IPS-11a (cell line): ENCODE measurements at regions not wholly inside any gene's neighbourhood (a gene's known extent, or its start where the extent isn't known, plus 50 kb on each side); places are given as distances from the start of the nearest gene placed in this dataset.

Source experiments
- H3K4me3 ChIP-seq: one replicate; pipeline ENCODE4 v1.5.1; 2013; ENCODE audit warnings: low read depth, low read length, control low read depth

DNA sequence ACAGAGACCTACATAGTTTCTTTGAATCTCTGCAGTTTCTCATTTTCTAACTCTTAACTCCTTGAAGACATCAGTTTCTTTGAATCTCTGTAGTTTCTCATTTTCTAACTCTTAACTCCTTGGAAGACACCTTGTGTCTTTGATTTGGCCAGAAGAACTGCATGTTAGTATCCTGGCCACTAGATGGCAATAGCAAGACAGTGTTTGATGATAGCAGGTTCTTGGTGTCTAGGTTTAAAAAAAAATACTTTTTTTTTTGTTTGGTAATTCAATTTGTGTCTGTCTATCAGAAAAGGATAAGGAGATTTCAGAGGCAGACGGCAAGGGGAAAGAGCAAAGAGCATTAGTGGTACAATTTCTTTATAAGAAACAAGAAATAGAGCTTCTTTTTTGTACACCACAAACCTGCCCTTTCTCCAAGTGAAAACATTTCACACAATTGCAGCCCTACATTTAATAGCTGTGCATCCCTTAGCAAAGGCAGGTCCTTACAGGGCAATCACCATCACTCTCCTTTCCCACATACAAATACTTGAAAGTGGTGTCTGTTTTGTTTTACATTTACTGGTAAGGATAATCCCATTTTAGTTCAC lies 1324.9 kb upstream of the CDH8 start:
- H3K4me3 ChIP-seq, result no peak overlapping the region

DNA sequence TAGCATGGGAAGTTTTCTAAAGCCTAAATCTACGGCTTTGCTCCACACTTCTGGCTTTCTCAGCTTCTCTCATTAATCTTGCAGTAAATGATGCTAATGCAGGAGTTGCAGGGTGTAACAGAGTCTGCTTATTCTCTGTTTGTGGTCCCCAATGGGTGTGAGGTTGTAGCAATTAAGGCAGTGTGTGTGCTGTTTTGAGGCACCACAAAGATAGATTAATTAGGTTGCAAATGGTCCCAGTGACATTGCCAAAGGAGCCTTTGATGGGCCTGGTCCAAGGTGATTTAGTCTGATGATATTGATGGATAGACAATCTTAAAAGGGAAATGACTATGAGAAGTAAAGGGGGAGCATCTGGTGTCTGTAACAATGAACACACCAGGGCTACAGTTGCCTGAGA lies 1313.7 kb upstream of the CDH8 start:
- no peak overlapping the region for H3K4me3 ChIP-seq

DNA sequence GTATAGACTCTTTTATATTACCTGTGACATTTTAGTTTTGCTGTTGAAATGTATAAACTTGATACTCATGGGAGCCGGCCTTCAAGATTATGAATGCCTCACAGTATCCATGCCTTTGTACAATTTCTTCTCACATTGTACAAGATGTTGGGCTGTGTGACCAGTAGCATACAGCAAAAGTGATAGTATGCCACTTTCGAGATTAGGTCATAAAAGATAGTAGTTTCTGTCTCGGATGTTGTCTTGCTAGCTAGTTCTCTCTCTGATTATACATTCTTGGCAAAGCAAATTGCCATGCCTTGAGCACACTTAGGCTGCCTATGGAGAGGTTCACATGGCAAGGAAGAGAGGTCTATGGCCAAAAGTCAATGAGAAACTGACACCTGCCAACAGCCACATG lies 1309.8 kb upstream of the CDH8 start:
- no peak overlapping the region for H3K4me3 ChIP-seq

DNA sequence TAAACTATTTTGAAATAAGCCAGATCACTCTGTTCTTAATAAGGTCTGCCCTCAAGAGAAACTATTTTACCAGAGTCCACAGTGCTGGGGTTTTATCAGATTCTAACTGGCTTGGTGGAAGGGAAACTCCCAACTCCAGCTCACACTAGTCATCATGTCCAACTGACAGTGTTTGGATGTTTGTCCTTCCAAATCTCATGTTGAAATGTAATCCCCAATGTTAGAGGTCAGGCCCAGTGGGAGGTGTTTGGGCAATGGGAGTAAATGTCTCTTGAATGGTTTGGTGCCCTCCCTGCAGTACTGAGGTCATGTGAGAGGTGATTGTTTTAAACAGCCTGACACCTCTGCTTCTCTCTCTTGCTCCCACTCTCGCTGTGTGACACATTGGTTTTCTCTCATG lies 1301.0 kb upstream of the CDH8 start:
- H3K4me3 ChIP-seq, result no peak overlapping the region

DNA sequence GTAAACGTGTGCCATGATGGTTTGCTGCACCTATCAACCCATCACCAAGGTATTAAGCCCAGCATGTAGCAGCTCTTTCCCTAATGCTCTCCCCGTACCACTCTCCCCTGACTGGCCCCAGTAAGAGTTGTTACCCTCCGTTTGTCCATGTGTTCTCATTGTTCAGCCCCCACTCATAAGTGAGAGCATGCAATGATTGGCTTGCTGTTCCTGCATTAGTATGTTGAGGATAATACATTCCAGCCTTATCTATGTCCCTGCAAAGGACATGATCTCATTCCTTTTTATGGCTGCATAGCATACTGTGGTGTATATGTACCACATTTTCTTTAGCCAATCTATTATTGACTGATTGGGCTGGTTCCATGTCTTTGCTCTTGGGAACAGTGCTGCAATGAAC lies 1294.9 kb upstream of the CDH8 start:
- no peak overlapping the region for H3K4me3 ChIP-seq

DNA sequence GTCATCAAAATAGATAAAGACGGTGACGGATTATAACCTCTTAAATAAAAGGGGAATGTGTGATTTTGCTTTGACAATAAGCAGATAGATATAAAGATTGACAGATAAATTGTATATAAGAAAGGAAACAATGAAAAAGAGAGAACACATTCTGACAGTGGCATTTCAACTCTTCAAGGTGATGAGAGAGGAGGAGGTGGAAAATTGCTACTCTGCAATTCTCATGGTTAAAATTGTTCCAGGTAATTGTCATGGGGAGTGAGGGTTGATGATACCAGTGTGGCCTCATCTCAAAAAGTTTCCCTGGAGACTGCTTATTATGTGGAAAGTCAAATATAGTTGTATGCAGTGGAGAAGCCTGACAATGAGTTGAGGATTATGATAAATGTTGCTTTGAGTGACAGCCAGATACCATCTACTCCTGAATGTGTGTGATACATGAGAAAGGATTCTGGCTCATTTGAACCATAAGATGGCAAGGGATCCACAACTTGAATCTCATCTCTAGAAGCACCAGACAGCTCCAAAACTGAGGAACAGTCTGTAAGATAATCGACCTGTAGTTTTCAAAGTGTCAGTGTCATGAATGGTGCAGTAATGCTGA lies 1290.6 kb upstream of the CDH8 start:
- H3K4me3 ChIP-seq, result no peak overlapping the region

DNA sequence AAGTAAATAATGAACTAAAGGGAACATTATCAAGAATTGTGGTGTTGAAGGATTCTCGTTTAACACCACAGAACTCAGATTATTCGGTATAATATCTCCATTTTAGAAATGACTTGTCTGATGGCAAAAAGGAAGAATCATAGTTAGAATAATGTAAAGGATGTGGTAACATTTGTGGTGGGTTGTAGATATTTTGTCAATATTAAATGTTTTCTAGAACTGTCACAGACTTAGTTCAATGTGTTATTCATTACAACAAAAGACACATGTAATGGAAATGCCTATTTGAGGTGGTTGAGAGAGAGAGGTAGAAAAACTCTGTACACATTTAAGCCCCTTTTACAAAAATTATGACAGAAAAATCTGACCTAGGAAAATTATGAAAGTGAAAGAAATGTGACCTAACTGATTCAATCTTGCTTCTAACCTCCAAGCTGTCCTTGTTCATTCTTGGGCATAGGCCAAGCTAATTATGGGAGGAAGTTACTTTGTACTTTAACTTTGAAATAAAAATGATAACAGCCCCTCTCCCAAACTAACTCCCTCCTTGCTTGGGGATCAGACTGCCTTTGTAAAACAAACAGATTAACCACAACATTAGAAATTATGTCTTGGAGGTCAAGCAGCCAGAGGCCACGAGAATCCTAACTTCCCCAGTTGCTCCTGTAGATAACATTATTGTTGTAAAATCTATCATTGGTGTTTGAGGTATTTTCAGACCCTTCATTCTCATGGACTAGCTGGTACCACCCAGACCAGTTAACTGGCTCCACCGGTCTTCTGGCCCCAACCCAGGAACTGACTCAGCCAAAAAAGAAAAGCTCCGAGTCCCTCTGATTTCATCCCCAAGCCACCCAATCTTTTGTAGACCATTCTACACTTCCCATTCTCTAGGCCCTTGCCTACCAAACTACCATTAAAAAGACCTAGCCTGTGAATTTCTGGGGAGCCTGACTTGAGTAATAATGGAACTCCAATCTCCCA lies 1287.8 kb upstream of the CDH8 start:
- no peak overlapping the region for H3K4me3 ChIP-seq

DNA sequence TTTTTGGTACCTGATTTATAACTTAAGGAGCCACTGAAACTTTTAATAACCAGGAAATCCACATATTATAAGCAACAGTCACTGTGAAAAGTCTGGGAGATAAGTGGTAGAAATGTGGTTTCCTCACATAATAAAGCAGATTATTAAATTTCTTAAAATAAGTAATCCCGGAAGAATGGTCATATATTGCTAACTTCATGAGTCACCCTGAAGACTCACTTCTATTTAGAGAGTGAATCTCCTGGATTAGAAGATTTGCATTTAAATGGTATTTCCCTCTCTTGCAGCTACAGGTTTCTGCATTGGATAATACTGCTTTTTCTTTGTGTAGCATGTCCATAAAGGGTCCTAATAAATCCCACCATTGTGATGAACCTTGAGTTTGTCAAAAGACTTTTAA lies 1286.8 kb upstream of the CDH8 start:
- no peak overlapping the region for H3K4me3 ChIP-seq

DNA sequence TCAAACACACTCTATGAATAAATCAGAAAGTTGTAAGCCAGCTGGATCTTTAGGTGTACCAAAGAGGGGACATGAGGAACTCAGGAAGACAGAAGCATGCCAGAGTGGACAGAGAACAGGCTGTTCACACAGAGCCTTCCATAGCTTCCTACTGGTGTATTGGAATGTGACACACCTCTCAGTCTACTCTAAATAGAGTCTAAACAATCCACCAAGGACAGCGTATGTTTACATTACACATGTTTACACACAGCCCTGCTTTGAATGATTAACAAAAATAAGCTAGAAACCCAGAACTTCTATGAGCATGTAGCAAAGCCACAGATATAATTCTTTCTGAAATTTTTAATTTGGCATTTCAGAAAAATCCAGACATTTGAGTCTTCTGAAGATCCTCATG lies 1279.0 kb upstream of the CDH8 start:
- no peak overlapping the region for H3K4me3 ChIP-seq

DNA sequence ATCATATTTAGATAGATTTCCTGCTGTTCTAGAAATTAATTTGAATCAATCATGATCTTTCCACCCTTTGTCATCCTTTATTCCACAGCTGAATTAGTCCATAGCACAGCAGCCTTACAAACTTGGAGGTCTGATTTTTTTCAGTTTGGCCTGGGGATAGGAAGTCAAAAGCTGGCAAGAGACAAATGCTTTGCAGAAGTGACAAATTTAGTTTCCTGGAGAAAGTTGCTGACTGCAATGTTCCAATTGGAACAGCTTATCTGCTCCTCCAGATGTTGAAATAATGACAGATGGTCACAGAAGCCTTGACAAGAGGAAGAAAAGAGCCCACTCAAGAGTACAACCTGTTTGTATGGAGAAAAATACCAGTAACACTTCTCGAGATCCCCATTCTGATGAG lies 1276.1 kb upstream of the CDH8 start:
- H3K4me3 ChIP-seq, result no peak overlapping the region

DNA sequence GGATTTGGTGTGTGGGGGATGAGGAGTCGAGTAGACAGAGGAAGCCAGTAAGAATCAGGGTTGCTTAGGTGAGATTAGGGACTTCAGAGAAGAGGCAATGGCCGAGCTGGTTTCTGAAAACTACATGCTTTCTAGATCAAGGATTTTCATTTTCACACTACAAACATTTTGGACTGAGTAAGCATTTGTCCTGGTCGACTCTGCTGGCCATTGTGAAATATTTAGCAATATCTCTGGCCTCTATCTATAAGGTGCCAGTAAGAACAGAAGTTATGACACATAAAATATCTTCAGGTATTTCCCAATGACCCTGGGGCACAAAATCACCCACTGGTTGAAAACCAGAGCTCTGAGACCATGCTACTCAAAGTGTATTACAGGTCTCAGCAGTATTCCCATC lies 1275.1 kb upstream of the CDH8 start:
- no peak overlapping the region for H3K4me3 ChIP-seq

DNA sequence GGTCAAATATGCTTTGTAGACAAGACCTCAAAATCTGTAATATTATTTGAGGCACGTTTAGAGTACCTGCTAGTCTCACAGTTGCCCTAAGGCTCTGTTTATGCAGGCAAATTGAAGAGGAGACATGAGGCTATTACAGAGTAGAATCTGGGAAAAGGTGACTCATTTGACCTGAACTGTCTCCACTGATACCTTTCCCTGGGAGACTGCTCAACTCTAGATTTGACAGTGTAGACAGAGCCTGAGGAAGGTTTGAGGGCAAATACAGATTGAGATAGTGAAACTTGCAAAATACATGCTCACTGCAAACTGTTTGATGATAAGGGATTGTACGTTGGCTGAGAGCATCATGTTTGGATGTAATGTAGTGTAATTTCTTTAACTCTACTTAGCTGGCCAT lies 1266.6 kb upstream of the CDH8 start:
- no peak overlapping the region for H3K4me3 ChIP-seq

DNA sequence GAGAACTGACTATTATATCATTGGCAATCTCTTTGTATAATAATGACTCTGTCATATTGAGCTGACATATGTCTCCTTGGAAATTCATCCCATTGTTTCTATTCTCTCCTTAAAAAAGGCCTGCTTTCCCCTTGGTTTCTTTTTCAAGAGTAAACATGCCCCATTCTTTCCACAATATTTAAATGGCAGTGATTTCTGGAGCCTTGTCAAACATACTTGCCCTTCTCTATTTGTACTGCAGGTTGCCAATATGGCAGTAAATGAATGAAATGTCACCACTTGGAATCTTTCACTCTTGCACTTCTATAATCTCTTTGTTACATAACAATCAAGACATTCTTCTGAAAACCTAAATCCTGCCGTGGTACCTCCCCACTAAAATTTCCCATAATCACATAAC lies 1265.1 kb upstream of the CDH8 start:
- no peak overlapping the region for H3K4me3 ChIP-seq

DNA sequence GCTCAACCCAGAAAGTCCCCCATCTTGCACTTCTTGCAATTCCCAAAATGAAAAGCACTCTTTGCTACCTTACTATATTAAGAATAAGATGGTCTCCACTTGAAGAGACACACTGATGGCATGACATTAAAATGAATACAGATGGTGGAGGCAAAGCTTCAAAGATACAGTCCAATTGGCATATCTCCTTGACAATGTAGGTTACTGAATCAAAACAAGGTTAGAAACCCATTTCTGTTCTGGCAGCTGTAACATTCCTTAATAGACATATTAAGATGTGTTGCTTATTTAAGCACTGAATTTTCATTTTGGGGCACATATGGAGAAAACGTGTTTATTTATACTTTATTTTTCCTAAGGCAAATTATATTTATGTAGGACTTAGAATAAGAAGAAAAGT lies 1262.8 kb upstream of the CDH8 start:
- no peak overlapping the region for H3K4me3 ChIP-seq

DNA sequence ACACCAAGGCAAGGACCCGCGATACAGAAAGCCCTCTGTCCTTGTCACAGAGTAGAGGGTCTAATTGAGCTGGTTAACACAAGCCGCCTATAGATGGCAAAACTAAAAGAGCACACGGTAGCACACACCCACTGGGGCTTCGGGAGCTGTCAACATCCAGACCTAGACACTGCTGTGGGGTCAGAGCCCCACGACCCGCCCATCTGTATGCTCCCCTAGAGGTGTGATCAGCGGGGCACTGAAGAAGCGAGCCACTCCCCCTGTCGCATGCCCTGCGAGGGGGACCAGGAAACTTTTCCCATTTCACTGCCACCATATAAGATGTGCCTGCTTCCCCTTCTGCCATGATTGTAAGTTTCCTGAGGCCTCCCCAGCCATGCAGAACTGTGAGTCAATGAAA lies 1255.8 kb upstream of the CDH8 start:
- no peak overlapping the region for H3K4me3 ChIP-seq

DNA sequence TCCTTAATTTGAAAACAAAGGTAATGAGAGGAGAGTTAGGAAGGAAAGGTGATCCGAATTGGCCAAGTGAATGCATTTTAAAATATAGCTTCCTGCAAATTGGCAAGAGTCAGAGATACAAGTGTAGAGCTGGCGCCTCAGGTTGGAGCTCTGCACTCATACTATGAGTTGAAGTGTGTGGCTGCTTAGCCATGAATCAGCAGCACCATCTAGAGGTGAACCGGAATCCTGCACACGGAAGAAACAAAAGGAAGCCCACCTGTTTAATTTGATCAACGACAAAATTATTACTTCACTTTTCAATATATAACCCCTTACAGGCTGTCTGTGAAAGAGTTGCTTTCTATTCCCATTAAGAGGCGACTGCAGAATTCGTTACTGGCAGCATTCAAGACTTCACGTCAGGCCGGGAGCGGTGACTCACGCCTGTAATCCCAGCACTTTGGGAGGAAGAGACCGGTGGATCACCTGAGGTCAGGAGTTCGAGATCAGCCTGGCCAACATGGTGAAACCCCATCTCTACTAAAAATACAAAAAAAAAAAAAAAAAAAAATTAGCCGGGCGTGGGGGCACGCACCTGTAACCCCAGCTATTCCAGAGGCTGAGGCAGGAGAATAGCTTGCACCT lies 1253.7 kb upstream of the CDH8 start:
- no peak overlapping the region for H3K4me3 ChIP-seq

DNA sequence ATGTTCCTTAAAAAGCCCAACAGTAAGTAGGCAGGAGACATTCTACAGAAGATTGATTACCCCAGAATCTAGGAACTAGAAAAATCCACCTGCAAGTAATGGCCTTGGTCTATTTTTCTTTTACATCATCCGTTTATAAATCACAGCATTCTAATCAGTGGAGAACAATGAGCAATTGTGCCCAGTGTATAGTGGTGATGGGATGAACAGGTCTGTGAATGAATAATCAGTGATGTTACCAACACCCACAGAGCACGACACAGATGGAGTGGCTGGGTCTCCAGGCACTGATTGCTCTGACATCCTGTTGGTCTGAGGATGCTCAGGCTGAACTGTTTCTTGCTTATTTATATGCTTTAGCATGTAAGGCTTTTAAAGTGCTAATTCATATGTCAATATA lies 1251.2 kb upstream of the CDH8 start:
- H3K4me3 ChIP-seq, result no peak overlapping the region

DNA sequence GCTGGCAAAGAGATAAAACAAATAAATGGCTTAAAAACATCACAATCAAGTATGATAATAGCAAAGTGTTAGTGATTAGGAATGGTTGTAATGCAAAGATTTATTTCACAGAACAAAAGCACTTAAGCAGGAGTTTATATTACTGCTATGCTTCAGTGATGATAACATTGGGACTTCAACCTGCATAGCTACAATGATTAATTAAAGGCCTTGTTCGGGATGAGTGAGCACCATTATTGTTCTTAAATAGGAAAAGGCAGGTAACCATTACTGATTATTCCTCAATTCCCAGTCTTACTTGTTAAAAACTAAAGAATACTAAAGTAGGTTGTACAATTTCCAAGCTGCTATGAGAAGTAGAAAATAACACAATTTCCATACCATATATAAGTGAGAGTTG lies 1247.5 kb upstream of the CDH8 start:
- H3K4me3 ChIP-seq, result no peak overlapping the region

DNA sequence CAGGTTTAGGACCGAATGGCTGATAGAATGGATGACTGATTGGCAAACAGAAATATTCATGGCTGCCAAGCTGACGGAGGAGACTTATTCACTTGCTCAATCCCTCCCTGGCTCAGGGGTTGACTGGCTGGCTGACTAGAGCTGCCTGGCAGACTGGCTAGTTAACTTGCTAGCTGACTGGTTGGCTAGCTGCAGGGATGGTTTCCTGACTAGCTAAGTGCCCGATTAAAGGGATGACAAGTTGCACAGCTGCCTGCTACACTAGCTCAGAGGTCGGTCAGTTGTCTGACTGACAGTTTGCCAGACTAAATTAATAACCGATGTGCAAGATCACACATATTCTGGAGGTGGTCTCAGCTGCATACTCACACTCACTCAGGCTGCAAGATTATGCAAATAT lies 1208.4 kb upstream of the CDH8 start:
- H3K4me3 ChIP-seq, result no peak overlapping the region

DNA sequence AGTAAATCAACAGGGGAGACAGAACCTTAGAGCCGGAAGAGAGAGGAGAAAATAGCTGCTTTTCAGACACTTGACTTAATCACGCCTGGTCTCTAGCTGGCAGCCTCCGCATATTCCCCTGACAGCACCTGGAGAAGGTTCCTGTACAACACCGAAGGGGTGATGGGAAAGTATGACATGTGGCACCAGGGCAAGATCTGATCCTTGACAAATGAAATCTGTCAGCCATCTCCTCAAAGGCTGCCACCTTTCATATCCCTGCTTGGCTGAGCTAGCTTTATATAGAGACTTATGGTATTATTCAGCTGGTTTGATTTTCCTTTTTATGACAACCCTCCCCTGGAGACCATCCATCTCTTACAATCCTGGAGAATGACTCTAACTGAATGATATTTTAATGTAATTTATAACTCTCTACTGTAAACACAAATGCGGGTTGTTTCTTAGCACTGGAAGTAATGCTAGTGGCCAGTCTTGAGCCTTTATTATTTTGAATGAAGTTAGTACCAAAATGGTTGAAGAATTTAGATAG lies 1205.3 kb upstream of the CDH8 start:
- no peak overlapping the region for H3K4me3 ChIP-seq

DNA sequence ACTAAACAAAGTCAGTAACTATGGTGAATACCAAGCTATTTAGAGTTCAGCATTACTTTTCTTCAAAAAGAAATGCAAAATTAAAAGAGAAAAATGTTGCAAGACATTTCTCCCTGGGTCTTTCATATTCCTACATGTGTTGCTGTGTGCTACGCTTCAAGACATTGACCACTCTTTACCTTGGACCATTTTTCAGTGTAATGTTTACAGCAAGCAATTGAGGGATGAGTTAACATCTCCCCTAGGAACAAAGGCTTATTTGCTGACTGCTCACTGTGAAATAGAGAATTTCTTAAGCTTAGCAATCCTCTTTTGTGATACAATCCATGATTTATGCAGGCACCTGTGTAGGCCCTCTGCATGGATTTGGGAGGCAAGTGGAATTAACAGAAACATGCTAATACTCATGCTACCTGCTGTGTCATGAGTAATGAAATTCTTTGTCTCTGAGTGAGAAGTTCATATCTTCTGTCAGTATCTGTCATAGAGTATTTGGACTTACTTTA lies 1202.9 kb upstream of the CDH8 start:
- no peak overlapping the region for H3K4me3 ChIP-seq
